ENCODE measurements at regions not wholly inside any gene's neighbourhood (a gene's known extent, or its start where the extent isn't known, plus 50 kb on each side); places are given as distances from the start of the nearest gene placed in this dataset.
"Not testable (repeated sequence)": the region's sequence is repeated elsewhere in the genome, so short reads cannot be mapped to it uniquely, and the experiment has no call there.

GRCh38 chr17:21592774-21593173 is 99.5 kb upstream of the KCNJ18 start:
- H3K27ac ChIP-seq = no peak overlapping the region
- no peak for TF ChIP-seq CTCF (conservative IDR thresholded peaks at IDR 0.05)

GRCh38 chr17:21593452-21594105 is 98.7 kb upstream of the KCNJ18 start:
- H3K27ac ChIP-seq = not testable (repeated sequence)

GRCh38 chr17:21595086-21595485 is 97.2 kb upstream of the KCNJ18 start:
- TF ChIP-seq CTCF (conservative IDR thresholded peaks at IDR 0.05) = no peak
- H3K27ac ChIP-seq = no peak overlapping the region

- no peak for TF ChIP-seq CTCF (conservative IDR thresholded peaks at IDR 0.05)
- H3K27ac ChIP-seq = no peak overlapping the region
Measured at GRCh38 chr17:21602176-21602575, 90.1 kb upstream of the KCNJ18 start.

- not testable (repeated sequence) for H3K27ac ChIP-seq
Measured at GRCh38 chr17:21603292-21603691, 89.0 kb upstream of the KCNJ18 start.

GRCh38 chr17:21611443-21611842 is 80.9 kb upstream of the KCNJ18 start:
- not testable (repeated sequence) for H3K27ac ChIP-seq

GRCh38 chr17:21612123-21613070 is 79.9 kb upstream of the KCNJ18 start:
- not testable (repeated sequence) for H3K27ac ChIP-seq

- TF ChIP-seq CTCF (conservative IDR thresholded peaks at IDR 0.05) = no peak
- H3K27ac ChIP-seq = no peak overlapping the region
Measured at GRCh38 chr17:21613071-21613429, 79.3 kb upstream of the KCNJ18 start.

GRCh38 chr17:21626987-21627386 is 65.3 kb upstream of the KCNJ18 start:
- H3K27ac ChIP-seq = not testable (repeated sequence)

Data from VCaP (cell line).